ENCODE measurements at regions not wholly inside any gene's neighbourhood (a gene's known extent, or its start where the extent isn't known, plus 50 kb on each side); places are given as distances from the start of the nearest gene placed in this dataset.

DNA sequence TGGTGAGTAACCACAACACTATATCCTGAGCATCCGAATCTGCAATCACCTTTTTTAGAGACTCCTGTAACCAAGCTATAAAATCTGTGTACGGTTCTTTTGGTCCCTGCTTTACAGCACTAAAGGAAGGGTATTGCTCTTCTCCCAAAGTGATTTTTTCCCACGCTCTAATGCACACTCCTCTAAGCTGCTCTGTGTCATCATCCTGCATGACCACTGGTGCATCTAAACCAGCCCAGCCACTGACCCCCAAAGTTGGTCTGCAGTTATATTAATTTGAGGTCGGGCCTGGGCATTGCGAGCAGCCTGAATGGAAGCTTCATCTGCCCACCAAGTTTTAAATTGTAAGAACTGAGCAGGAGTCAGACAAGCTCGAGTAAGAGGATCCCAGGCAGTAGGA, 480.0 kb downstream of the PTPRU start:
- TF ChIP-seq GATA3 (IDR thresholded peaks at IDR 0.05; ENCODE audit: low read depth, low read length) = no peak
- TF ChIP-seq GATA2 (IDR thresholded peaks at IDR 0.05; ENCODE audit: low read depth, low read length) = no peak

Data from SH-SY5Y (cell line).